ENCODE measurements at regions not wholly inside any gene's neighbourhood (a gene's known extent, or its start where the extent isn't known, plus 50 kb on each side); places are given as distances from the start of the nearest gene placed in this dataset.
A peak's percentile ranks its signal among the peaks of the same experiment; 100 is the strongest.

GRCh38 chr20:54368570-54368969 lies 106.8 kb upstream of the DOK5 start:
- CTCF ChIA-PET = no interaction called here
- H4K20me1 ChIP-seq (ENCODE audit: insufficient read depth) = no peaks in the 10 kb centered on the region
- H2AFZ ChIP-seq (ENCODE audit: low read depth) = 0 out of 2 replicates have a peak overlapping the region, but pooled peaks have one; percentile 39
- H3K27ac ChIP-seq (ENCODE audit: low read depth in 2 of 2, low read length in 1 of 2) = no peak overlapping the region
- H3K9me3 ChIP-seq = no peaks in the 10 kb centered on the region; the same call in 1 of the 2 replicates
- TF ChIP-seq RFX5 (IDR thresholded peaks at IDR 0.05; ENCODE audit: low read length) (no peak), POLR2AphosphoS5 (IDR thresholded peaks at IDR 0.05; ENCODE audit: low read depth, low read length) (no peak), FOXM1 (IDR thresholded peaks at IDR 0.05; ENCODE audit: low read depth) (no peak), MEF2A (IDR thresholded peaks at IDR 0.05; ENCODE audit: borderline replicate concordance, low read depth) (no peak), FOXJ3 (CRISPR knock-in tag; IDR thresholded peaks at IDR 0.05) (no peak), EZH2phosphoT487 (IDR thresholded peaks at IDR 0.05; ENCODE audit: borderline replicate concordance, low read depth) (no peak), USF1 (IDR thresholded peaks at IDR 0.05; ENCODE audit: borderline replicate concordance, low read depth) (no peak), USF2 (IDR thresholded peaks at IDR 0.05; ENCODE audit: borderline replicate concordance, low read depth, low read length) (no peak), MAX (IDR thresholded peaks at IDR 0.05; ENCODE audit: low read depth) (no peak)
- DNase-seq = no peak
- no peak overlapping the region for H3K4me2 ChIP-seq
- H3K4me3 ChIP-seq (ENCODE audit: low read depth in 2 of 2, low read length in 1 of 2) = no peak overlapping the region
- WGBS (ENCODE audit: low lambda C conversion rate) = 22% methylated on average over 6 of the region's 6 CpGs
- H3K36me3 ChIP-seq (replicated peaks in 1 of 2; ENCODE audit: control insufficient read depth in 1 of 2, insufficient read depth in 2 of 2, low read length in 1 of 2) = no peaks in the 10 kb centered on the region
- H3K4me1 ChIP-seq (ENCODE audit: control insufficient read depth in 1 of 2, insufficient read depth in 2 of 2, low read depth in 1 of 2, low read length in 1 of 2) = no peaks in the 10 kb centered on the region
- POLR2A ChIA-PET = no interaction called here
- H3K79me2 ChIP-seq (ENCODE audit: insufficient read depth) = no peaks in the 10 kb centered on the region
- no peaks in the 10 kb centered on the region for H3F3A ChIP-seq (replicated peaks; ENCODE audit: insufficient read depth)
- no peak overlapping the region for H3K9ac ChIP-seq
- H3K9me2 ChIP-seq = no peaks in the 10 kb centered on the region
- H3K27me3 ChIP-seq (ENCODE audit: insufficient read depth) = no peaks in the 10 kb centered on the region

GRCh38 chr20:54372313-54372712 lies 103.1 kb upstream of the DOK5 start:
- POLR2A ChIA-PET = no interaction called here
- WGBS (ENCODE audit: low lambda C conversion rate) = 2% methylated on average over 1 of the region's 1 CpG

More at GRCh38 chr20:54372313-54372712, 103.1 kb upstream of the DOK5 start:
- Histone ChIP-seq H3K36me3 (replicated peaks in 1 of 2; ENCODE audit: control insufficient read depth in 1 of 2, insufficient read depth in 2 of 2, low read length in 1 of 2) (no peaks in the 10 kb centered on the region), H2AFZ (ENCODE audit: low read depth) (no peak overlapping the region), H3F3A (replicated peaks; ENCODE audit: insufficient read depth) (no peaks in the 10 kb centered on the region), H3K4me3 (ENCODE audit: low read depth in 2 of 2, low read length in 1 of 2) (no peak overlapping the region), H3K27me3 (ENCODE audit: insufficient read depth) (no peaks in the 10 kb centered on the region), H3K27ac (ENCODE audit: low read depth in 2 of 2, low read length in 1 of 2) (no peak overlapping the region), H3K4me1 (ENCODE audit: control insufficient read depth in 1 of 2, insufficient read depth in 2 of 2, low read depth in 1 of 2, low read length in 1 of 2) (no peaks in the 10 kb centered on the region), H3K9me2 (no peaks in the 10 kb centered on the region), H4K20me1 (ENCODE audit: insufficient read depth) (no peaks in the 10 kb centered on the region), H3K79me2 (ENCODE audit: insufficient read depth) (no peaks in the 10 kb centered on the region), H3K9ac (no peak overlapping the region), H3K9me3 (no peaks in the 10 kb centered on the region; the same call in 1 of the 2 replicates), H3K4me2 (no peak overlapping the region)
- CTCF ChIA-PET = no interaction called here
- TF ChIP-seq USF2 (IDR thresholded peaks at IDR 0.05; ENCODE audit: borderline replicate concordance, low read depth, low read length) = no peak
- no peak for TF ChIP-seq GATA2 (CRISPR knock-in tag; IDR thresholded peaks at IDR 0.05)
- TF ChIP-seq CHD2 (IDR thresholded peaks at IDR 0.05; ENCODE audit: low read length, partially characterized antibody) = no peak
- no peak for TF ChIP-seq JUND (IDR thresholded peaks at IDR 0.05)
- no peak for TF ChIP-seq ELF1 (IDR thresholded peaks at IDR 0.05)
- DNase-seq = no peak

Data from SK-N-SH (cell line).